Spleen (tissue), 11 donors: ENCODE measurements at regions not wholly inside any gene's neighbourhood (a gene's known extent, or its start where the extent isn't known, plus 50 kb on each side); places are given as distances from the start of the nearest gene placed in this dataset.
"Not testable (repeated sequence)": the region's sequence is repeated elsewhere in the genome, so short reads cannot be mapped to it uniquely, and the experiment has no call there.

ENCODE experiments used
- DNase-seq: peaks from one replicate; pipeline ENCODE4 v3.0.0-alpha.2; 2020
- H3K27ac ChIP-seq, 8 donors: fragments of 200-600 bp; sonication (generic) in 7 of 8; 1 replicate in 4 of 8; 2 replicates in 4 of 8; pipeline versions ENCODE4 v1.5.0 to v1.8.0; 2016 to 2021; ENCODE audit warnings: inconsistent platforms in 4 of 8, mild to moderate bottlenecking in 4 of 8, moderate library complexity in 1 of 8
- H3K27me3 ChIP-seq, 7 donors: fragments of 200-600 bp; sonication (generic) in 6 of 7; replicated peaks in 1 of 7; 1 replicate in 4 of 7; 2 replicates in 3 of 7; pipeline versions ENCODE4 v1.5.0 to v1.8.0; 2016 to 2021; ENCODE audit warnings: inconsistent platforms in 3 of 7, mild to moderate bottlenecking in 1 of 7
- H3K36me3 ChIP-seq, 6 donors: fragments of 200-600 bp; sonication (generic) in 5 of 6; 1 replicate in 4 of 6; 2 replicates in 2 of 6; pipeline versions ENCODE4 v1.5.0 to v1.8.0; 2016 to 2021; ENCODE audit warnings: inconsistent platforms in 2 of 6
- H3K4me1 ChIP-seq, 6 donors: fragments of 200-600 bp; sonication (generic) in 5 of 6; 1 replicate in 3 of 6; 2 replicates in 3 of 6; pipeline versions ENCODE4 v1.5.0 to v1.8.0; 2016 to 2021; ENCODE audit warnings: inconsistent platforms in 3 of 6
- H3K4me3 ChIP-seq, 8 donors: fragments of 200-600 bp; sonication (generic) in 7 of 8; 1 replicate in 4 of 8; 2 replicates in 4 of 8; pipeline versions ENCODE4 v1.5.0 to v1.8.0; 2016 to 2021; ENCODE audit warnings: inconsistent platforms in 4 of 8, mild to moderate bottlenecking in 4 of 8, moderate library complexity in 2 of 8
- H3K9me3 ChIP-seq, 8 donors: fragments of 200-600 bp; sonication (generic) in 7 of 8; 1 replicate in 4 of 8; 2 replicates in 4 of 8; pipeline versions ENCODE4 v1.5.0 to v1.8.0; 2016 to 2021; ENCODE audit warnings: inconsistent platforms in 4 of 8
- CTCF ChIP-seq, 11 experiments: fragments of 200-600 bp in 7 of 11; fragments of 450-650 bp in 4 of 11; sonication (generic) in 4 of 11; IDR thresholded peaks in 8 of 11; conservative IDR thresholded peaks in 3 of 11; 1 replicate in 7 of 11; 2 replicates in 4 of 11; pipeline versions ENCODE4 v1.4.0 to v1.8.0; 2016 to 2021; ENCODE audit warnings: antibody characterized with exemption in 11 of 11, inconsistent platforms in 4 of 11, mild to moderate bottlenecking in 1 of 11
- POLR2A ChIP-seq, 3 donors: fragments of 450-650 bp; IDR thresholded peaks; one replicate each; pipeline ENCODE4 v1.5.1; 2017; ENCODE audit warnings: antibody characterized with exemption in 3 of 3, mild to moderate bottlenecking in 1 of 3
- POLR2AphosphoS5 ChIP-seq, 3 donors: sonication (generic); formaldehyde crosslinking; IDR thresholded peaks; one replicate each; pipeline ENCODE4 v1.5.1; 2017; ENCODE audit warnings: antibody characterized with exemption in 3 of 3
- WGBS, 5 donors: extraction: QIAGEN DNeasy Blood & Tissue Kit in 3 of 5; methylation state at CpG; one replicate each; pipeline versions ENCODE4 v1.1.5 to v1.1.7; 2013 to 2018; 5-methylcytosine and 5-hydroxymethylcytosine counted together
- intact Hi-C: fragments of 100-400 bp; cut with DNase I; formaldehyde crosslinking; loops from one replicate; pipeline ENCODE4 v1.15.0; 2023; ENCODE audit warnings: low total_unique reads
- donor health status: healthy with polysubstance abuse.
- donor health status: DM: no; HTN: no; CAD: no; lungs with moderate emphysema.
- donor health status: DM: no; HTN: no; CAD: no.
- donor health status: Bipolar disorder and iron deficiency.
- donor health status: healthy.
- donor health status: DM: no; HTN: no; CAD: no.
- donor health status: DM: yes; HTN: yes; CAD: no.

- H3K4me1 ChIP-seq, H3K27me3 ChIP-seq, H3K27ac ChIP-seq, H3K9me3 ChIP-seq, intact Hi-C loops, H3K36me3 ChIP-seq: not testable (repeated sequence)
- 81 to 94% (median 88%) methylated on average over 25 to 54 of the region's 54 CpGs for WGBS, 5 donors
- peak overlapping the region in 3 of 8 donors; percentile 4 to 27 (median 19) for H3K4me3 ChIP-seq
- peak; percentile 84 for DNase-seq
Observed at GRCh38 chr5:102154791-102155605, 141.1 kb downstream of the SLCO4C1 start.

GRCh38 chr5:102154291-102154690 lies 141.8 kb downstream of the SLCO4C1 start:
- no peak for DNase-seq
- H3K9me3 ChIP-seq, result no peaks in the 10 kb centered on the region
- 85 to 100% (median 95%) methylated on average over 2 of the region's 2 CpGs for WGBS, 5 donors
- no peaks in the 10 kb centered on the region for H3K36me3 ChIP-seq
- H3K27me3 ChIP-seq, result no peaks in the 10 kb centered on the region
- intact Hi-C loops, result no loop called here
- H3K4me3 ChIP-seq, result no peak overlapping the region
- no peak overlapping the region for H3K27ac ChIP-seq
- TF ChIP-seq CTCF (IDR thresholded peaks at IDR 0.05 in 8 of 11, conservative IDR thresholded peaks at IDR 0.05 in 3 of 11) (no peak), POLR2AphosphoS5 (IDR thresholded peaks at IDR 0.05) (no peak), POLR2A (IDR thresholded peaks at IDR 0.05) (no peak)
- H3K4me1 ChIP-seq, result no peaks in the 10 kb centered on the region

- WGBS, 5 donors, result 48 to 61% (median 51%) methylated on average over 5 of the region's 5 CpGs
- no peak for DNase-seq
- H3K9me3 ChIP-seq, result no peaks in the 10 kb centered on the region
Observed at GRCh38 chr5:102153003-102153759, 142.9 kb downstream of the SLCO4C1 start.

GRCh38 chr5:102139029-102139428 lies 157.1 kb downstream of the SLCO4C1 start:
- Histone ChIP-seq H3K36me3 (no peaks in the 10 kb centered on the region), H3K27ac (no peak overlapping the region), H3K9me3 (no peaks in the 10 kb centered on the region), H3K27me3 (no peaks in the 10 kb centered on the region), H3K4me3 (no peak overlapping the region), H3K4me1 (no peaks in the 10 kb centered on the region)
- DNase-seq, result no peak
- TF ChIP-seq POLR2AphosphoS5 (IDR thresholded peaks at IDR 0.05), result no peak
- TF ChIP-seq CTCF (IDR thresholded peaks at IDR 0.05 in 8 of 11, conservative IDR thresholded peaks at IDR 0.05 in 3 of 11), result no peak
- no peak for TF ChIP-seq POLR2A (IDR thresholded peaks at IDR 0.05)
- 64 to 82% (median 73%) methylated on average over 2 of the region's 2 CpGs for WGBS, 5 donors
- intact Hi-C loops, result no loop called here

More at GRCh38 chr5:102153003-102153759, 142.9 kb downstream of the SLCO4C1 start:
- no peak overlapping the region for H3K27ac ChIP-seq
- intact Hi-C loops, result no loop called here
- H3K4me3 ChIP-seq, result no peak overlapping the region
- H3K36me3 ChIP-seq, result no peaks in the 10 kb centered on the region
- no peaks in the 10 kb centered on the region for H3K4me1 ChIP-seq
- TF ChIP-seq CTCF (IDR thresholded peaks at IDR 0.05 in 8 of 11, conservative IDR thresholded peaks at IDR 0.05 in 3 of 11) (peak in 5 of 11 experiments; percentile 2 to 35 (median 29)), POLR2AphosphoS5 (IDR thresholded peaks at IDR 0.05) (no peak)
- no peaks in the 10 kb centered on the region for H3K27me3 ChIP-seq
